ENCODE measurements at regions not wholly inside any gene's neighbourhood (a gene's known extent, or its start where the extent isn't known, plus 50 kb on each side); places are given as distances from the start of the nearest gene placed in this dataset.

DNA sequence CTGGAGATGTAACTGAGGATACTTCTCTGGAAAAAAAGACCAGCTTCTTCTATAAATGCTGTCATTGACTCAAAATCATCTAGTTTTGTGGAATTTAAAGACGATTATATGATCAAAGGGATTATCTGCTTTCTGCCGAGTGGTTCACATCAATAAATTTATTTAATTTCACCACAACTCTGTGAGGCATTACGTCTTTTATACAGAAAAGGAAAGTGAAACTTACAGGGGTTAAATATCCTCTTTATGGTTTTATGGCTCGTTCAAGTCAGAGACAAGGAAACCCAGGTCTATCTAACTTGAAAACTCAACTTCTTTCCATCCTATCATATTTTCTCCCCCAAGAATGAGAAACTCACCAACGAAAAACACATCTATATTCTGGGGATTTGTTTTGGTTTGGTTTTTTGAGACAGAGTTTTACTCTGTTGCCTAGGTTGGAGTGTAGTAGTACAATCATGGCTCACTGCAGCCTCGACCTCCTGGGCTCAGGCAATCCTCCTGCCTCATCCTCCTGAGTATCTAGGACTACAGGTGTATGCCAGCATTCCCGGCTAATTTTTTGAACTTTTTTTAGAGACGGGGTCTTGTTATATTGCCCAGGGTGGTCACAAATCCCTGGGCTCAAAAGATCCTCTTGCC, 377.9 kb upstream of the EMCN start:
- TF ChIP-seq, protein P1, sequence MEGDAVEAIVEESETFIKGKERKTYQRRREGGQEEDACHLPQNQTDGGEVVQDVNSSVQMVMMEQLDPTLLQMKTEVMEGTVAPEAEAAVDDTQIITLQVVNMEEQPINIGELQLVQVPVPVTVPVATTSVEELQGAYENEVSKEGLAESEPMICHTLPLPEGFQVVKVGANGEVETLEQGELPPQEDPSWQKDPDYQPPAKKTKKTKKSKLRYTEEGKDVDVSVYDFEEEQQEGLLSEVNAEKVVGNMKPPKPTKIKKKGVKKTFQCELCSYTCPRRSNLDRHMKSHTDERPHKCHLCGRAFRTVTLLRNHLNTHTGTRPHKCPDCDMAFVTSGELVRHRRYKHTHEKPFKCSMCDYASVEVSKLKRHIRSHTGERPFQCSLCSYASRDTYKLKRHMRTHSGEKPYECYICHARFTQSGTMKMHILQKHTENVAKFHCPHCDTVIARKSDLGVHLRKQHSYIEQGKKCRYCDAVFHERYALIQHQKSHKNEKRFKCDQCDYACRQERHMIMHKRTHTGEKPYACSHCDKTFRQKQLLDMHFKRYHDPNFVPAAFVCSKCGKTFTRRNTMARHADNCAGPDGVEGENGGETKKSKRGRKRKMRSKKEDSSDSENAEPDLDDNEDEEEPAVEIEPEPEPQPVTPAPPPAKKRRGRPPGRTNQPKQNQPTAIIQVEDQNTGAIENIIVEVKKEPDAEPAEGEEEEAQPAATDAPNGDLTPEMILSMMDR (IDR thresholded peaks at IDR 0.05; ENCODE audit: low read depth, low read length) = no peak
- H3K4me3 ChIP-seq (replicated peaks in 1 of 2; ENCODE audit: low read depth in 2 of 2, low read length in 2 of 2) = peak overlapping the region in 1 of 2 donors; percentile 22
- DNase-seq (ENCODE audit: low read depth in 2 of 2) = peak in 1 of 2 donors; percentile 7

DNA sequence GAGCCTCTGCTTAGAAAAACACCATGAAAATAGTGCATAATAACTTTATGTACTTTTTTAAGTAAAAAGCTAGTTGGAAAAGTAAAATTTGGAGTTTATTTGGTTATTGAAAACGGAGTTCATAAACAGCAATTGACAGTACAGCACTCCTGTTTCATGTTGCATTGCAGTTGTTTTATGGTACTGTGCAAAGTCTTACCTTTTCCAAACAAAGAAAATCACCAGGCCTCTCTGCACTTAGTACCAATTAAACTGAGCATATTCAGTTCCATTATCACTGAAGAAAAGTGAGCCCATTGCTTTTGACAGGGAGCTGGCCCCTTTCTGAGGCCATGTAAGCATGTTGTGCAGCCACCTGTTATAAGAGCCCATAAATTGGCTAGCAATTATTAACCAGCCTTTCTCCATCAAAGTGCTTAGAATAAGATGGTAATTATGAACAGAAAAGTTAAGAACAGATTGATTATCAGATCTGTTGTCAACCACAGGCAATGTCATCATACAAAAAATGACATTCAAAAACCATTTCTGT, 376.6 kb upstream of the EMCN start:
- TF ChIP-seq, protein P1 (IDR thresholded peaks at IDR 0.05; ENCODE audit: low read depth, low read length) = no peak
- DNase-seq (ENCODE audit: low read depth in 2 of 2) = no peak
- no peak overlapping the region for H3K4me3 ChIP-seq (replicated peaks in 1 of 2; ENCODE audit: low read depth in 2 of 2, low read length in 2 of 2)

- no peak overlapping the region for H3K4me3 ChIP-seq (replicated peaks in 1 of 2; ENCODE audit: low read depth in 2 of 2, low read length in 2 of 2)
- TF ChIP-seq, protein P1 (IDR thresholded peaks at IDR 0.05; ENCODE audit: low read depth, low read length) = no peak
- no peak for DNase-seq (ENCODE audit: low read depth in 2 of 2)
Measured at GRCh38 chr4:100891808-100892207, 374.0 kb upstream of the EMCN start.

GRCh38 chr4:100889898-100890297, 372.1 kb upstream of the EMCN start:
- H3K4me3 ChIP-seq (replicated peaks in 1 of 2; ENCODE audit: low read depth in 2 of 2, low read length in 2 of 2) = no peak overlapping the region
- DNase-seq (ENCODE audit: low read depth in 2 of 2) = no peak
- TF ChIP-seq, protein P1 (IDR thresholded peaks at IDR 0.05; ENCODE audit: low read depth, low read length) = no peak

- DNase-seq (ENCODE audit: low read depth in 2 of 2) = no peak
- H3K4me3 ChIP-seq (replicated peaks in 1 of 2; ENCODE audit: low read depth in 2 of 2, low read length in 2 of 2) = no peak overlapping the region
- TF ChIP-seq, protein P1 (IDR thresholded peaks at IDR 0.05; ENCODE audit: low read depth, low read length) = no peak
Measured at GRCh38 chr4:100889401-100889800, 371.6 kb upstream of the EMCN start.

- DNase-seq (ENCODE audit: low read depth in 2 of 2) = no peak
- TF ChIP-seq, protein P1 (IDR thresholded peaks at IDR 0.05; ENCODE audit: low read depth, low read length) = no peak
- H3K4me3 ChIP-seq (replicated peaks in 1 of 2; ENCODE audit: low read depth in 2 of 2, low read length in 2 of 2) = no peak overlapping the region
Measured at GRCh38 chr4:100882661-100883060, 364.8 kb upstream of the EMCN start.

DNA sequence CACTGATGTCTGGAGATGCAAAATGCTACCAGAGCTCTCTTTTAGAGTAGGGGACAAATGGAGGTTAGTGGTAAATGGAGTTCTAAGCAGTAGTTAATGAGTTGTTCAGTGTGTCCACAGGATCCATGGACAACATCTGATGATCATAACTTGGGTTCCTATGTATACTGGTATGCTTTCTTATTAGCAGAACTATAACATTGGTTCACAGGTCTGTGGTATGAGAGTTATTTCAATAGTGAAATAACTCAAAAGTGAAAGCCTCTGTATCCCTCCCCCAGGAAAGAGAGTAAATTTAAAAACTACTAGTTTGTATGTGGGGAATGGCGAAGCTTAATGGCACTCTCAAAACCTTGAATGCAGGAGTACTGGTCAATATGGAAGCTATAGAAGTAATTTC, 363.5 kb upstream of the EMCN start:
- no peak for DNase-seq (ENCODE audit: low read depth in 2 of 2)
- H3K4me3 ChIP-seq (replicated peaks in 1 of 2; ENCODE audit: low read depth in 2 of 2, low read length in 2 of 2) = no peak overlapping the region
- TF ChIP-seq, protein P1 (IDR thresholded peaks at IDR 0.05; ENCODE audit: low read depth, low read length) = no peak

All from cardiac fibroblast (primary cell).